H1 (cell line): ENCODE measurements at regions not wholly inside any gene's neighbourhood (a gene's known extent, or its start where the extent isn't known, plus 50 kb on each side); places are given as distances from the start of the nearest gene placed in this dataset.

Experiments
- CTCF ChIA-PET: fragments of 300-600 bp; sonication (Branson Sonifier 250); formaldehyde crosslinking; loops from one replicate; lab custom pipeline; 2021; ENCODE audit not compliant: partially characterized antibody; lab: Charles Lee
- POLR2A ChIA-PET: fragments of 300-600 bp; sonication (Branson Sonifier 250); formaldehyde crosslinking; loops from one replicate; lab custom pipeline; 2021; ENCODE audit warnings: inconsistent platforms; ENCODE audit not compliant: partially characterized antibody; lab: Charles Lee
- DNase-seq, 2 experiments: peaks; one replicate each; pipeline versions ENCODE4 v3.0.0 to v3.0.0-alpha.2; 2010 to 2022; ENCODE audit warnings: low spot score in 2 of 2, low read depth in 1 of 2, mixed read lengths in 1 of 2
- FAIRE-seq: peaks from 2 replicates; lab custom pipeline; 2011; peaks lifted over from hg19 to GRCh38; lab: Jason Lieb, UNC
- H2AFZ ChIP-seq: 2 replicates; pipeline ENCODE4 v1.8.1; 2012; ENCODE audit warnings: low read length, inconsistent platforms
- H2AK5ac ChIP-seq: 2 replicates; pipeline ENCODE4 v1.6.1; 2013; ENCODE audit warnings: low read depth, low read length
- H2BK120ac ChIP-seq: replicated peaks from 2 replicates; pipeline ENCODE3; 2013; ENCODE audit warnings: low read depth, low read length, inconsistent platforms
- H2BK12ac ChIP-seq: 2 replicates; pipeline ENCODE4 v1.6.1; 2013; ENCODE audit warnings: low read depth, low read length
- H2BK15ac ChIP-seq: 2 replicates; pipeline ENCODE4 v1.6.1; 2013; ENCODE audit warnings: low read length
- H2BK20ac ChIP-seq: 2 replicates; pipeline ENCODE4 v1.6.1; 2013; ENCODE audit warnings: low read length
- H2BK5ac ChIP-seq: 2 replicates; pipeline ENCODE4 v1.6.1; 2013; ENCODE audit warnings: low read depth, low read length
- H3K14ac ChIP-seq: 2 replicates; pipeline ENCODE4 v1.6.1; 2013; ENCODE audit warnings: inconsistent platforms; ENCODE audit not compliant: insufficient read length
- H3K18ac ChIP-seq: 2 replicates; pipeline ENCODE4 v1.6.1; 2013; ENCODE audit warnings: low read length; ENCODE audit errors: extremely low read depth
- H3K23ac ChIP-seq: 2 replicates; pipeline ENCODE4 v1.6.1; 2013; ENCODE audit warnings: inconsistent platforms; ENCODE audit not compliant: insufficient read length
- H3K23me2 ChIP-seq: 2 replicates; pipeline ENCODE4 v1.6.1; 2013; ENCODE audit warnings: low read depth, low read length
- H3K27ac ChIP-seq: 2 replicates; pipeline ENCODE4 v1.6.1; 2011; ENCODE audit warnings: low read depth, low read length, inconsistent platforms
- H3K27me3 ChIP-seq, 4 experiments: replicated peaks in 1 of 4; 1 replicate in 1 of 4; 2 replicates in 3 of 4; pipeline versions ENCODE4 v1.6.1 to v1.8.1; 2011 to 2013; ENCODE audit warnings: low read length in 3 of 4, mild to moderate bottlenecking in 3 of 4, inconsistent platforms in 2 of 4, mixed read lengths in 2 of 4, moderate library complexity in 1 of 4; ENCODE audit not compliant: control insufficient read depth in 3 of 4, insufficient read depth in 3 of 4; ENCODE audit errors: extremely low read depth in 1 of 4
- H3K36me3 ChIP-seq, 4 experiments: 2 replicates each; pipeline versions ENCODE4 v1.6.1 to v1.8.1; 2011 to 2013; ENCODE audit warnings: mild to moderate bottlenecking in 4 of 4, low read length in 3 of 4, moderate library complexity in 2 of 4, control low read depth in 1 of 4, inconsistent platforms in 1 of 4; ENCODE audit not compliant: insufficient read depth in 4 of 4, control insufficient read depth in 2 of 4
- H3K4ac ChIP-seq: replicated peaks from 2 replicates; pipeline ENCODE3; 2013; ENCODE audit warnings: low read length, low read depth, mixed read lengths, inconsistent platforms; ENCODE audit not compliant: insufficient read length
- H3K4me1 ChIP-seq, 4 experiments: replicated peaks in 1 of 4; 1 replicate in 1 of 4; 2 replicates in 3 of 4; pipeline versions ENCODE4 v1.6.1 to v1.8.1; 2011 to 2013; ENCODE audit warnings: low read length in 3 of 4, inconsistent platforms in 2 of 4, mixed read lengths in 1 of 4; ENCODE audit not compliant: insufficient read depth in 4 of 4, control insufficient read depth in 3 of 4
- H3K4me2 ChIP-seq, 2 experiments: 2 replicates each; pipeline versions ENCODE4 v1.6.1 to v1.8.1; 2011 to 2013; ENCODE audit warnings: low read depth in 2 of 2, low read length in 2 of 2, control low read depth in 1 of 2, inconsistent platforms in 1 of 2, mild to moderate bottlenecking in 1 of 2; ENCODE audit not compliant: insufficient read depth in 1 of 2
- H3K4me3 ChIP-seq, 4 experiments: fragments of 200-600, 300-600 bp in 1 of 4; sonication (generic), shearing (Covaris generic), sonication (Bioruptor Twin) in 1 of 4; 2 replicates each; pipeline versions ENCODE4 v1.5.1 to v1.8.1; 2011 to 2016; ENCODE audit warnings: low read length in 4 of 4, low read depth in 3 of 4, control low read depth in 2 of 4, inconsistent platforms in 2 of 4, mild to moderate bottlenecking in 2 of 4, mixed read lengths in 1 of 4, moderate library complexity in 1 of 4; ENCODE audit not compliant: insufficient read depth in 2 of 4; ENCODE audit errors: extremely low read depth in 1 of 4
- H3K56ac ChIP-seq: replicated peaks from 2 replicates; pipeline ENCODE3; 2013; ENCODE audit warnings: low read depth, mild to moderate bottlenecking, mixed read lengths, low read length, inconsistent platforms; ENCODE audit not compliant: insufficient read length
- H3K79me1 ChIP-seq: 2 replicates; pipeline ENCODE4 v1.6.1; 2013; ENCODE audit warnings: low read depth, low read length, control low read depth
- H3K79me2 ChIP-seq, 2 experiments: 2 replicates each; pipeline versions ENCODE4 v1.6.1 to v1.8.1; 2012 to 2013; ENCODE audit warnings: low read length in 2 of 2, mild to moderate bottlenecking in 2 of 2, inconsistent platforms in 1 of 2; ENCODE audit not compliant: insufficient read depth in 2 of 2, control insufficient read depth in 1 of 2
- H3K9ac ChIP-seq, 4 experiments: replicated peaks in 1 of 4; 1 replicate in 1 of 4; 2 replicates in 3 of 4; pipeline versions ENCODE4 v1.6.1 to v1.8.1; 2011 to 2013; ENCODE audit warnings: low read depth in 3 of 4, low read length in 3 of 4, control low read depth in 2 of 4, mild to moderate bottlenecking in 2 of 4, moderate library complexity in 2 of 4, inconsistent platforms in 1 of 4; ENCODE audit errors: extremely low read depth in 1 of 4
- H3K9me3 ChIP-seq, 2 experiments: 2 replicates each; pipeline versions ENCODE4 v1.6.1 to v1.8.1; 2012 to 2013; ENCODE audit warnings: mild to moderate bottlenecking in 2 of 2, moderate library complexity in 2 of 2, control low read depth in 1 of 2, inconsistent platforms in 1 of 2, low read depth in 1 of 2, low read length in 1 of 2, mixed read lengths in 1 of 2; ENCODE audit not compliant: insufficient read depth in 2 of 2
- H4K20me1 ChIP-seq, 2 experiments: replicated peaks in 1 of 2; 2 replicates each; pipeline versions ENCODE3 to v1.8.1; 2011 to 2013; ENCODE audit warnings: inconsistent platforms in 2 of 2, low read length in 2 of 2, mild to moderate bottlenecking in 1 of 2; ENCODE audit not compliant: insufficient read depth in 2 of 2, control insufficient read depth in 1 of 2
- H4K5ac ChIP-seq: 2 replicates; pipeline ENCODE4 v1.6.1; 2013; ENCODE audit warnings: low read length, low read depth, mixed read lengths, inconsistent platforms; ENCODE audit not compliant: insufficient read length
- H4K8ac ChIP-seq: 2 replicates; pipeline ENCODE4 v1.8.0; 2013; ENCODE audit warnings: mild to moderate bottlenecking, moderate library complexity, low read length, inconsistent platforms; ENCODE audit not compliant: insufficient read depth; ENCODE audit errors: extremely low read depth
- H4K91ac ChIP-seq: replicated peaks from 2 replicates; pipeline ENCODE3; 2013; ENCODE audit warnings: low read length, mixed read lengths, inconsistent platforms; ENCODE audit not compliant: insufficient read length
- BCL11A ChIP-seq, 2 experiments: IDR thresholded peaks; one replicate each; pipeline ENCODE4 v1.6.1; 2011; ENCODE audit warnings: low read depth in 2 of 2, low read length in 2 of 2, mild to moderate bottlenecking in 2 of 2
- CREB1 ChIP-seq: IDR thresholded peaks from 2 replicates; pipeline ENCODE4 v1.6.1; 2012; ENCODE audit warnings: inconsistent platforms
- HDAC2 ChIP-seq, 2 experiments: fragments of 300-600 bp in 1 of 2; sonication (generic) in 1 of 2; IDR thresholded peaks; 2 replicates each; pipeline ENCODE4 v1.6.1; 2011 to 2012; ENCODE audit warnings: low read depth in 2 of 2, low read length in 2 of 2, mild to moderate bottlenecking in 2 of 2, moderate library complexity in 2 of 2, borderline replicate concordance in 1 of 2, inconsistent platforms in 1 of 2
- KDM4A ChIP-seq: IDR thresholded peaks from one replicate; pipeline ENCODE4 v1.7.1; 2012; ENCODE audit warnings: low read depth, mild to moderate bottlenecking, moderate library complexity, low read length, inconsistent platforms; ENCODE audit not compliant: severe bottlenecking
- KDM5A ChIP-seq: fragments of 200-600 bp; IDR thresholded peaks from 2 replicates; pipeline ENCODE4 v1.7.1; 2012; ENCODE audit warnings: mild to moderate bottlenecking, low read length, inconsistent platforms, mixed read lengths
- POLR2AphosphoS5 ChIP-seq: IDR thresholded peaks from 2 replicates; pipeline ENCODE4 v1.6.1; 2011; ENCODE audit warnings: low read depth, low read length
- SAP30 ChIP-seq: fragments of 300-600 bp; sonication (generic); IDR thresholded peaks from 2 replicates; pipeline ENCODE4 v1.7.1; 2012; ENCODE audit warnings: low read length, moderate library complexity, mild to moderate bottlenecking, inconsistent platforms; ENCODE audit not compliant: insufficient read depth, insufficient replicate concordance
- TBP ChIP-seq: IDR thresholded peaks from 2 replicates; pipeline ENCODE4 v1.6.1; 2011; ENCODE audit warnings: low read depth, low read length, improper control_type of control experiment
- YY1 ChIP-seq: IDR thresholded peaks from 2 replicates; pipeline ENCODE4 v1.6.1; 2011; ENCODE audit warnings: low read depth, mild to moderate bottlenecking, low read length
- TF ChIP-seq, protein P1 (sequence below): IDR thresholded peaks from 2 replicates; pipeline ENCODE4 v1.6.1; 2012; ENCODE audit warnings: inconsistent platforms
- TF ChIP-seq, protein P2 (sequence below): IDR thresholded peaks from 2 replicates; pipeline ENCODE4 v1.6.1; 2011; ENCODE audit warnings: low read length, improper control_type of control experiment

DNA sequence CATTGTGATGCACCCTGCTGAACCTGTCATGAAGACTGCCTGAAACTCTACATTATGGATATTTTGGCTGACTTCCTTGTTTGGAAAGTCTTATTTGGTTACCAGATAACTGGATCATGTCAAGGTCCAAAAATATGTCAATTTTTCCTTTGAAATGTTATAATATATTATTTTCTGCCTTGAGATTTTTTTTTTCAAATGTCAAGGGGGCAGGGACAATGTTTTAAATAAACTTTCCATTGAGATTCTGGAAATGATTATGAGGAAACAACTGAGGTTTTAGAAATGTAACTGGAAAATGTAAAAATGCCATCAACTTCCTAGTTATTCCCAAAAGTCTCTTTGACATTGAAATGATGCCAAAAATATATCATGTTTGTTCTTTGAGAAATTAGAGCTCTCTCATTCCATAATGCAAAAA is 117.0 kb downstream of the RFC3 start:
- no peaks in the 10 kb centered on the region for H3K27me3 ChIP-seq
- H4K91ac ChIP-seq: no peak overlapping the region
- no peak overlapping the region for H2BK120ac ChIP-seq
- H2BK20ac ChIP-seq: no peak overlapping the region
- no peak overlapping the region for H3K56ac ChIP-seq
- no peak overlapping the region for H3K9ac ChIP-seq
- H3K4me2 ChIP-seq: no peak overlapping the region
- no peak overlapping the region for H2BK15ac ChIP-seq
- H2AK5ac ChIP-seq: no peak overlapping the region
- H3K79me1 ChIP-seq: no peaks in the 10 kb centered on the region
- DNase-seq: no peak
- H3K4ac ChIP-seq: no peak overlapping the region
- peaks cover 0 to 5% (median 1%) of the 10 kb centered on the region in 4 experiments; a peak in 2 of 8 replicates for H3K36me3 ChIP-seq
- H2BK12ac ChIP-seq: no peak overlapping the region
- no peak for FAIRE-seq
- no peaks in the 10 kb centered on the region for H3K23me2 ChIP-seq
- H3K23ac ChIP-seq: no peak overlapping the region
- POLR2A ChIA-PET: no interaction called here
- H3K4me1 ChIP-seq: peaks cover 4 to 14% (median 8%) of the 10 kb centered on the region in 4 experiments
- no peak overlapping the region for H4K5ac ChIP-seq
- no peak overlapping the region for H3K27ac ChIP-seq
- H2AFZ ChIP-seq: no peak overlapping the region
- H4K8ac ChIP-seq: no peak overlapping the region
- H3K4me3 ChIP-seq: no peak overlapping the region
- TF ChIP-seq YY1 (no peak), HDAC2 (IDR thresholded peaks at IDR 0.05; ENCODE audit: borderline replicate concordance in 1 of 2, low read depth in 2 of 2, low read length in 2 of 2) (no peak), POLR2AphosphoS5 (no peak), KDM5A (no peak), TBP (no peak), BCL11A (IDR thresholded peaks at IDR 0.05; ENCODE audit: low read depth in 2 of 2, low read length in 2 of 2) (no peak), SAP30 (no peak), CREB1 (no peak), KDM4A (no peak)
- TF ChIP-seq, protein P1, sequence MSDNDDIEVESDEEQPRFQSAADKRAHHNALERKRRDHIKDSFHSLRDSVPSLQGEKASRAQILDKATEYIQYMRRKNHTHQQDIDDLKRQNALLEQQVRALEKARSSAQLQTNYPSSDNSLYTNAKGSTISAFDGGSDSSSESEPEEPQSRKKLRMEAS: no peak
- TF ChIP-seq, protein P2, sequence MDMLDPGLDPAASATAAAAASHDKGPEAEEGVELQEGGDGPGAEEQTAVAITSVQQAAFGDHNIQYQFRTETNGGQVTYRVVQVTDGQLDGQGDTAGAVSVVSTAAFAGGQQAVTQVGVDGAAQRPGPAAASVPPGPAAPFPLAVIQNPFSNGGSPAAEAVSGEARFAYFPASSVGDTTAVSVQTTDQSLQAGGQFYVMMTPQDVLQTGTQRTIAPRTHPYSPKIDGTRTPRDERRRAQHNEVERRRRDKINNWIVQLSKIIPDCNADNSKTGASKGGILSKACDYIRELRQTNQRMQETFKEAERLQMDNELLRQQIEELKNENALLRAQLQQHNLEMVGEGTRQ: no peak
- no peak overlapping the region for H3K18ac ChIP-seq
- H3K79me2 ChIP-seq: no peaks in the 10 kb centered on the region
- H4K20me1 ChIP-seq: no peaks in the 10 kb centered on the region
- CTCF ChIA-PET: interaction anchor here (1.0 kb wide), 1 partner anchor 142 kb away, joined by 5 read pairs; no protein-coding TSS in a partner anchor
- H2BK5ac ChIP-seq: no peak overlapping the region
- H3K14ac ChIP-seq: no peak overlapping the region
- peaks cover 3 to 5% of the 10 kb centered on the region in 2 experiments; a peak in 2 of 4 replicates for H3K9me3 ChIP-seq
